ENCODE measurements at regions not wholly inside any gene's neighbourhood (a gene's known extent, or its start where the extent isn't known, plus 50 kb on each side); places are given as distances from the start of the nearest gene placed in this dataset.

GRCh38 chr11:112715056-112715455, 246.2 kb upstream of the NCAM1 start:
- TF ChIP-seq POLR2AphosphoS5 (IDR thresholded peaks at IDR 0.05): no peak
- no peak for TF ChIP-seq CTCF (IDR thresholded peaks at IDR 0.05)
- no peak for TF ChIP-seq EP300 (IDR thresholded peaks at IDR 0.05; ENCODE audit: low read depth)
- TF ChIP-seq POLR2A (IDR thresholded peaks at IDR 0.05): no peak

Measured in transverse colon (tissue), 4 donors.